Bronchial epithelial cell (primary cell): ENCODE measurements at regions not wholly inside any gene's neighbourhood (a gene's known extent, or its start where the extent isn't known, plus 50 kb on each side); places are given as distances from the start of the nearest gene placed in this dataset.

ENCODE experiments used
- DNase-seq: peaks from one replicate; pipeline ENCODE4 v3.0.0-alpha.2; 2010; ENCODE audit warnings: low read depth
- FAIRE-seq: peaks from 2 replicates; lab custom pipeline; 2011; peaks lifted over from hg19 to GRCh38; lab: Jason Lieb, UNC
- H3K27me3 ChIP-seq: 2 replicates; pipeline ENCODE4 v1.5.1; 2011; ENCODE audit warnings: low read length; ENCODE audit not compliant: control insufficient read depth, insufficient read depth
- H3K36me3 ChIP-seq: 2 replicates; pipeline ENCODE4 v1.5.1; 2011; ENCODE audit warnings: low read length; ENCODE audit not compliant: control insufficient read depth, insufficient read depth
- H3K4me3 ChIP-seq: 2 replicates; pipeline ENCODE4 v1.5.1; 2011; ENCODE audit warnings: mild to moderate bottlenecking, low read depth, low read length, control low read depth
- TF ChIP-seq, protein P1 (sequence below): IDR thresholded peaks from 2 replicates; pipeline ENCODE4 v1.5.1; 2011; ENCODE audit warnings: mild to moderate bottlenecking, moderate library complexity, low read length, control low read depth, inconsistent platforms; ENCODE audit not compliant: insufficient read depth, severe bottlenecking

DNA sequence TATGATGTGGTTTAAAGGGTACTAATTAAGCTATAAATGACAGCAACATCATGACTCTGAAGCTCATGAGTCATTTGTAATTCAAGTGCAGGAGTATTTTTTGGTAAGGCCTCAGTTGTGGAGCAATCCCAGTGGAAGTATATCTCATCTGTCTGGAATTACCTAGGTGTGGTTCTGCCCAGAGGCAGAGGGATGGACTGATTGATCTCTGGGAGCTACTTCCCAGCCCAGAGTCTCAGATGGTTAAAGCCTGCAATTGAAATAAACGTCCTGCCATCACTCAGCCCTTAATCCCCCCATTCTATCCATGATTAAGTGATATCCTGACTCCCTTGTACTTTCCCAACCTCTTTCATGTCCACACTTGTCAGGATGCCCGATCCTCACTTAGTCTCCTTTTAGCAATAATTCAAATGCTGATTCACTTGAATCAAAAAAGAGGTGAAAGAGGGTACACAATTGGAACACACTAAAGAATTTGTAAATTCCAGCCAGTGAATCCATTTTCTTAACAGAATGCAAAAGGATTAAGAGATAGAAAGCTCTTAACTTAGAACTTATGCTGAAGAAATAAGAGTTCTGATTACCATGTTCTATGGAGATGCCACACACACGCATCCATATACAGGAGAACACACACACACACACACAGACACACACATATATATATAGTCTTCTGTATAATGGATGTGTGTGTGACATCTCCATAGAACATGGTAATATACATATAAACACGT is 664.4 kb downstream of the NYAP2 start:
- H3K4me3 ChIP-seq: no peak overlapping the region
- FAIRE-seq: peak; percentile 40
- H3K36me3 ChIP-seq: no peaks in the 10 kb centered on the region
- no peaks in the 10 kb centered on the region for H3K27me3 ChIP-seq
- peak; percentile 97 for DNase-seq
- TF ChIP-seq, protein P1, sequence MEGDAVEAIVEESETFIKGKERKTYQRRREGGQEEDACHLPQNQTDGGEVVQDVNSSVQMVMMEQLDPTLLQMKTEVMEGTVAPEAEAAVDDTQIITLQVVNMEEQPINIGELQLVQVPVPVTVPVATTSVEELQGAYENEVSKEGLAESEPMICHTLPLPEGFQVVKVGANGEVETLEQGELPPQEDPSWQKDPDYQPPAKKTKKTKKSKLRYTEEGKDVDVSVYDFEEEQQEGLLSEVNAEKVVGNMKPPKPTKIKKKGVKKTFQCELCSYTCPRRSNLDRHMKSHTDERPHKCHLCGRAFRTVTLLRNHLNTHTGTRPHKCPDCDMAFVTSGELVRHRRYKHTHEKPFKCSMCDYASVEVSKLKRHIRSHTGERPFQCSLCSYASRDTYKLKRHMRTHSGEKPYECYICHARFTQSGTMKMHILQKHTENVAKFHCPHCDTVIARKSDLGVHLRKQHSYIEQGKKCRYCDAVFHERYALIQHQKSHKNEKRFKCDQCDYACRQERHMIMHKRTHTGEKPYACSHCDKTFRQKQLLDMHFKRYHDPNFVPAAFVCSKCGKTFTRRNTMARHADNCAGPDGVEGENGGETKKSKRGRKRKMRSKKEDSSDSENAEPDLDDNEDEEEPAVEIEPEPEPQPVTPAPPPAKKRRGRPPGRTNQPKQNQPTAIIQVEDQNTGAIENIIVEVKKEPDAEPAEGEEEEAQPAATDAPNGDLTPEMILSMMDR: no peak

DNA sequence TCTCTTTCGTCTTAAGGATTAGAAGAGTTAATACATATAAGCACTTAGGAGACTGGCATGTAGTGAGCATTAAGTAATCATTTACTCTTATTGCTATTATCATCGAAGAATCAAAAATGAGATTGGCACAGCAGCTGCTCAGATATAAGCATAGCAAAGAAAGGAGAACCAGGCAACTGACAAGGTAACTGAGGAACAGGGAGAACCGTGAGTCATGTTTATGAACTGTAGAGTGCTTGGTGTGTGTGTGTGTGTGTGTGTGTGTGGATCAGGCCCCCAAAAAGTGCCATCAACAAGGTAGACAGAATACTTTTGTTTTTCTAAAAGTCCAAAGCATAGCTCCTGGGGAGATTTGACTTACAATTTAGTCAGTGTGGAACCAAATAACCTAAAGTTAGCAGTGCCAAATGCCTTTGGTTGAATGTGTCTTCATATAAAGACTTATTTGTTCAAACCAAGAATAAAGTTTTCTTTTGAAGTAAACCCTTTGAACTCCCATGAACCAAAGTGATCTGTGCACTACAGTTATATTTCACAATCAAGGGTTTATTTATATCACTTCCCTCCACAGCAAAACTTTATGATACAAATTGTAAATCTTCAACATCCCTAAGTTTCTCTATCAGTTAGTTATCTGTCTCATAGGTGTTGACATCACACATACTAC is 660.6 kb downstream of the NYAP2 start:
- TF ChIP-seq, protein P1: no peak
- DNase-seq (no peak), FAIRE-seq (no peak)
- Histone ChIP-seq H3K27me3 (no peaks in the 10 kb centered on the region), H3K4me3 (no peak overlapping the region), H3K36me3 (no peaks in the 10 kb centered on the region)

DNA sequence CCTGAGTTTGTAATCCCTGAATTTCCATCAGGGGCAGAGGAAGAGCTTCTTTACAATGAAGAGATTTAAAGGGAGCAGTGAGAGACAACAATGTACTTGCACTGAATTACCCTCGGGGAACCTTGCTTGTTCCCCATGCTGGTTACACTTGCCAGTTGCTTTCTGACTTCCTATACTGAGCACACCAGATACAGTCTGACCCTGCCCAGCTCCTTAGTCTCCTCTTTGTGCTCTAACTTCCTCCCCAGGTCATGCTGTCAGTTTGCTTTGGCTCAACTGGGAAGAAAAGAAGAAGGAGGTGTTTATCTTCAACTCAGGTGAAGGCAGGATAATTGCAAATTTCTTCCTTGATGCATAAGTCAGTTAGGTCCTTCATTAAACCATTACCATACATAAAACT is 658.4 kb downstream of the NYAP2 start:
- TF ChIP-seq, protein P1: no peak
- no peak for DNase-seq
- H3K36me3 ChIP-seq: no peaks in the 10 kb centered on the region
- no peak overlapping the region for H3K4me3 ChIP-seq
- FAIRE-seq: no peak
- H3K27me3 ChIP-seq: no peaks in the 10 kb centered on the region

DNA sequence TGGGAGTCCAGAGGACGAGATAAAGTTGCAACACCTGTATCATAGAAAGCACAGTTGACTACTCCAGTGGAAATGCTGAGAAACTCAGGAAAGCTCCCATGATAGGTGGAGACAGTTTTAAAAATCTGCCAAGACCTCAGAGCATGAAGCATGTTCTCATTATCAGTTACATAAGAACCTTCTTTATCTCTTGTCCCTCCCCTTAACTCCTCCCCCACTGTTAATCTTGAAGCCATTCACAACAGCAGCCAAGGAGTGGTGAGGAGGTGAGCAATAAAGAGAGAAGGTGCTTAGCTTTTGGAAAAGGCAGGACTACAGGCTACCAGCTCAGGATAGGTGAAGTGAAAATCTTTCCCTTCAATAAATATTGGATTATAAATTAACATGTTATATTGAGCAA is 657.9 kb downstream of the NYAP2 start:
- no peak for DNase-seq
- H3K4me3 ChIP-seq: no peak overlapping the region
- no peaks in the 10 kb centered on the region for H3K27me3 ChIP-seq
- no peaks in the 10 kb centered on the region for H3K36me3 ChIP-seq
- TF ChIP-seq, protein P1: no peak
- FAIRE-seq: no peak

DNA sequence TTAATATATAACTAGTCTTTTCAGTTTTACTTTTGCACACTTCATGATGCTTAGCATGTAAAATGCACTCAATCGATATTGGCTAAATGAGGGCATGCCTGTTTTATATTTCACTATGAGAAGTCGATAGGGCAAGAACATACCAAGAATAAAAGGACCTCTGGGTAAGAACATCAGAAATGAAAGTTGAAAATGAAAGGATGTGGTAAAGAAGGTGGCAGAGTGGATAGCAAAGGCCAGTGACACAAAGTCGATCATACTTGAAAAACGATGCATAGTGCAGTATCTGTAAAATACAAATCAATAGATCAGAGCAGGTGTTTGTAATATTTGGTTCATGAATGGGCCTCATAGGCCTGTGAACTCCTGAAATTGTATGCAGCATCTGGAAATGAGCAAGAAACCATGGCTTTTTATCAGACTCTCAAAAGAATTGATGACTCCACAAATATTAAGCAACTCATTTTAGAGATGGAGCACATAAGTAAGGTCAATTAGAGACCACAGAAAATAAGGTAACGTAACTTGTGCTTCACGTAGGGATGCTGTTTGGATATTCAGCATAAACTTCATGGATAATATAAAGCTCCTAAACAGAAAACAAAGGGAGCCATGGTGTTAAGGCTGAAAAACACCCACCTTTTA is 653.4 kb downstream of the NYAP2 start:
- no peaks in the 10 kb centered on the region for H3K36me3 ChIP-seq
- TF ChIP-seq, protein P1: no peak
- no peaks in the 10 kb centered on the region for H3K27me3 ChIP-seq
- no peak overlapping the region for H3K4me3 ChIP-seq
- no peak for DNase-seq
- FAIRE-seq: no peak
